ENCODE measurements at regions not wholly inside any gene's neighbourhood (a gene's known extent, or its start where the extent isn't known, plus 50 kb on each side); places are given as distances from the start of the nearest gene placed in this dataset.

DNA sequence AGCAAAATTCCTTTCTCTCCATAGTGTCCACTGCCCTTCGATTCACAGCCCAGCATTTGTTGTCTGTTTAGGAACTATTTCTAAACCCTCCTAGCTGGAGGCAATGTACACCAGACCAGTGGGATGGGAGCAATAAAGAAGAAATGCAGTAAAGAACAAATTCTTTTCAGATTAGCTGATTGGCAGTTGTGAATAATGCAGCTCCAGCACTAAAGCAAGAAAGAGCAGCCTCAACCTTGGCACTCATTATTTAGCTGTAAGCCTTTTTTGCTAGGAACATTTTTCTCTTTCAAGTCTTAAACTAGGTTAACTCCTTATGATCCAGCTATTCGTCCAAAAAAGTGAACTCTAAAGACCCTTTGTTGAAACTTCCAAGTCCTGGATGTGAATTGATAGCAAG, 580.5 kb upstream of the STXBP6 start:
- TF ChIP-seq, protein P1, sequence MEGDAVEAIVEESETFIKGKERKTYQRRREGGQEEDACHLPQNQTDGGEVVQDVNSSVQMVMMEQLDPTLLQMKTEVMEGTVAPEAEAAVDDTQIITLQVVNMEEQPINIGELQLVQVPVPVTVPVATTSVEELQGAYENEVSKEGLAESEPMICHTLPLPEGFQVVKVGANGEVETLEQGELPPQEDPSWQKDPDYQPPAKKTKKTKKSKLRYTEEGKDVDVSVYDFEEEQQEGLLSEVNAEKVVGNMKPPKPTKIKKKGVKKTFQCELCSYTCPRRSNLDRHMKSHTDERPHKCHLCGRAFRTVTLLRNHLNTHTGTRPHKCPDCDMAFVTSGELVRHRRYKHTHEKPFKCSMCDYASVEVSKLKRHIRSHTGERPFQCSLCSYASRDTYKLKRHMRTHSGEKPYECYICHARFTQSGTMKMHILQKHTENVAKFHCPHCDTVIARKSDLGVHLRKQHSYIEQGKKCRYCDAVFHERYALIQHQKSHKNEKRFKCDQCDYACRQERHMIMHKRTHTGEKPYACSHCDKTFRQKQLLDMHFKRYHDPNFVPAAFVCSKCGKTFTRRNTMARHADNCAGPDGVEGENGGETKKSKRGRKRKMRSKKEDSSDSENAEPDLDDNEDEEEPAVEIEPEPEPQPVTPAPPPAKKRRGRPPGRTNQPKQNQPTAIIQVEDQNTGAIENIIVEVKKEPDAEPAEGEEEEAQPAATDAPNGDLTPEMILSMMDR (conservative IDR thresholded peaks at IDR 0.05 in 1 of 2, IDR thresholded peaks at IDR 0.05 in 1 of 2; ENCODE audit: extremely low read depth in 1 of 2, insufficient read depth in 1 of 2, low read depth in 1 of 2, low read length in 2 of 2), result no peak
- TF ChIP-seq EZH2 (IDR thresholded peaks at IDR 0.05; ENCODE audit: borderline replicate concordance, low read length), result no peak
